ENCODE measurements at regions not wholly inside any gene's neighbourhood (a gene's known extent, or its start where the extent isn't known, plus 50 kb on each side); places are given as distances from the start of the nearest gene placed in this dataset.

DNA sequence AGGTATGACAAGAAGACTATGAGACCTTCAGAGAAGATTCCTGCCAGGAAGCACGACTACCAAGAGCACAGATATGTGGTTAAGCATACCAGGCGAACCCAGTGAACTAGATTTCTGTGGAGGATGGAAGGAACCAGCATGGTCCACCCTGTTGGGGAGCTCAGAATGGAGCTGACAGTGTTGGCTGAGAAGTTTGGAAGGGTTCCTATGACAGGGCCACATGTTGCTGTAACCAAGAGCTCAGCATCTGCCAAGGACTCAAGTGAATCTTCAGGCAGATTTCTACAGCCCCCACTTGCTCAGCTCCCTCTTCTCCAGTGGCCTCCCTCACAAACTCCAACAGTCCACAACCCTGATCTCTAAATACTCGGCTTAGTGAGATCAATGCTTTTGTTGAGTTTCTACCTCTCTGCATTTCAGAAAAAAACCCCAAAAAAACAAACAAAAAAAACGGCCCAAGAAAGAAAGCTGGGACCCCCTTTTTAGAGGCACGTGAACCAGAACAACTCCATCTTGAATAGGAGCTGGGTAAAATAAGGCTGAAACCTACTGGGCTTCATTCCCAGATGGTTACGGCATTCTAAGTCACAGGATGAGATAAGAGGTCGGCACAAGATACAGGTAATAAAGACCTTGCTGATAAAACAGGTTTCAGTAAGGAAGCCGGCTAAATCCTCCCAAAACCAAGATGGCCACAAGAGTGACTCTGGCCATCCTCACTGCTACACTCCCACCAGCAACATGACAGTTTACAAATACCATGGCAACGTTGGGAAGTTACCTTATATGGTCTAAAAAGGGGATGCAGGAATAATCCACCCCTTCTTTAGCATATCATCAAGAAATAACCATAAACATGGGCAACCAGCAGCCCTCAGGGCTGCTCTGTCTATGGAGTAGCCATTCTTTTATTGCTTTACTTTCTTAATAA, 691.1 kb downstream of the UQCRFS1 start:
- DNase-seq, result no peak

DNA sequence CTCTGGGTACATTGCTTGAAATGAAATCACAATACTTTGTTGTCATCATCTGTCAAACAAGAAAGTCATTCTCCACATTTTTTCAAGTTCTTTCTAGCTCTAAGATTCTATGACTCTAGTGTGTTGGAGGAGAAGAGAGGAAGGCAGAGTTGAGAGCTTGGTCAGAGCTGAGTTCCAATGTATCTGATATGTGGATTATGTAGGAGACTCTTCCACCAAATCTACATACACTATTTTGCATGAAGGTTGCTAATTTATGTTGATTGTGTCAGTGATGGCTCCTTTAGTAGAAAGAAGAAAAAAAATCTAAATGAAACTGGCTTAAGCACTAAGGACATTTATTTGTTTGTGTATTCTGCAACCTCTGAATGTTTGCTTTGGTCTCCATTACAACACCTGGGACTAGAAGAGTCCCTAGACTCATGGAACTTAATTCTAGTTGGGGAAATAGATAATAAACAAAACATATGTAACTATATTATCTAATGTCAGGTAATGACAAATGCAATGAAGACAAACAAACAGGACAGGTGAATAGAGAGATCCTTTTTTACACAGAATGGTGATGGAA, 691.9 kb downstream of the UQCRFS1 start:
- DNase-seq, result no peak

DNA sequence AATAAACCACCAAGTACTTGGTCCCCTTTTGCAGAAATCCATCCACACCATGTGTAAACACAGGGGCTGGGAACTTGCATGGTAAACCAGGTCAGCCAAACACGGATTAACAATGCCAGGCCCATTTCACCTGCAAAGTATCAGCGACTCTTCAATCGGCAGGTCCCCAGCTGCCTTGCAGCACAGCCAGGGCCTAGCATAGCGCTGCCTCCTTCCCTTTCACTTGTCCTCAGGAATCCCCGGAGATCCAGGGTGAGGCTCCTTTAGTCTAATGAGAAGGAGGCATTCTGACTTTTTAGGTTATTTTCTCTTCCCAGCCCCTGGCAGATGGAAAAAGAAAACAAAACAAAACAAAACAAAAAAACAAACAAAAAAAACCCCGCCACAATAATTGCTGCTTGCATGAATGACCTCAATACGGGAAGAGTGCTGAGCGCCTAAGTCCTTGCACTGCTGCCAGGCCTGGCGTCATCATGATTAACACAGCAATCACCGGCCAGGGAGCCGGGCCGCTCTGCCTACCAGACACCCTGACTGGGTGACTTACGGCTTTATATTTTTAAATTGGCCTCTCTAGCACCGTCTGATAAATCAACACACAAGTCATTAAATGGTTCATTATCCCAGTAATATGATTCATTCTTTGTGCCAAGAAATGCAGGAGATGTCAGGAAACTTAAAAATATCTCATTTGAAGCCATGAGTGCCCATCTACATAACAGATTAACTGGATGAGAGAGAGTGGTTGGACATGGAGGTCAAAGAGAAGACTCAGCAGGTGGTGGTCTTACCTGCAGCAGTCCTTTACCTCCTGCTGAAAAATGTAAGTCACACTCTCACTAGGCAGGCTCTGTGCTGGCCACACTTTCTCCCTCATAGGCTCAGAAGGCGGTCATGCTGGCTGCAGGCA, 692.7 kb downstream of the UQCRFS1 start:
- DNase-seq, result no peak

DNA sequence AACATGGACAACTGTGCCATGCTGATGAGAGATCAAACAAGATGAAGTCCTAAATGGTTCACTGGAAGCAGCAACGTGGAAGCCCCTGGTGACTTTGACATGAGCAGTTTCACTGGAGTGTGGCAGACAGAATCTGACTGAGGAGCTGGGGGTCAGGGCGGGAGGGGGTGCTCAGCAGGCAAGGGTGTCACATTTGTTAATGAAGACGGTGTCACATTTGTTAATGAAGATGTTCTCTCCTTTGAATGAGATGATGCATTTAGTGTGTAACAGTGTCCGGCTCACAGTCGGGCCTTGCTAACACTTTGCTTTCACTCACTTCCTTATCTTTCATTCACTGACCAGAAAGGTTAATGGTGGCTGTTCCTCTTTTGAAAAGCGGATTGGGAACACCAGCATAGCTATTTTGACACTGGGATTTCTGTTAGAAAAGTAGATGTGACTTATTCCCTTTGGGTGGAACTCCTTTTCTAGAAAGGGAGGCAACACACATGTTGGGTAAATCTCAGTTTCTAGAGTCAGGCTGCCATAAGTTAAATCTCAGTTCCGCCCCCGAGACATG, 693.7 kb downstream of the UQCRFS1 start:
- DNase-seq, result no peak

DNA sequence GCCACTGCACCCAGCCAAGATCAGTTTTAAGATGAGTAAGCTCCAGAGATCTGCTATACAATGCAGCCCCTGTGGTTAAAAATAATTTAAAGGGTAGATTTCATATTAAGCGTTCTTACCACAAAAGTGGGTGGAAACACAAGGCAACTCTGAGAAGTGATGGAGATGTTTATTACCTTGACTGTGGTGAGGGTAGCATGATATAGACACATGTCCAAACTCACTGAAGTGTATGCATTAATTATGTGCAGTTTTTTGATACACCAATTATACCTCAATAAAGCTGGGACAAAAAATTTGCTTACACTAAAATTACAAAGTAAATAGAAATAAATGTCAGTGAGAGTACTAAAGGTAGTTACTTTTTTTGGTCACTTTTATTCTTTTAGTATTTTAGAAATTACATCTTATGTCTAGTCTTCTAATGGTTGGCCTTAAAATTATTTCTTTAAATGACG, 696.5 kb downstream of the UQCRFS1 start:
- DNase-seq, result no peak

DNA sequence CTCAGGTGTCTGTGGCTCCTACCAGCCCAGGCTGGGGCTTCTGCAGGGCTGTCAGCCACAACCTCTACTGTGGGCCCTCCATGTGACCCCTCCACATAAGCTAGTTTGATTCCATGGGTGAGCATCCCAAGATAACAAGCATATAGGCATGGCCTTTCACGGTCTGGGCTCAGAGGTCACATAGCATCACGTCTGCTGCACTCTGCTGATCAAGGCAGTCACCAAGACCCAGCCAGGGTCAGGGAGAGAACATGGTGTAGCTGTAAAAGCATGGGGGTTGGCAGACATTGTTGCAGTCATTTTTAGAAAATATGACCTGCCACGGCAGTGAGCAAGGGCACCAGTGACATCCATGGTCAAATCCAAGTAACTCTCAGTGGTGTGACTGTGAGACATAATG, 698.8 kb downstream of the UQCRFS1 start:
- DNase-seq, result no peak

DNA sequence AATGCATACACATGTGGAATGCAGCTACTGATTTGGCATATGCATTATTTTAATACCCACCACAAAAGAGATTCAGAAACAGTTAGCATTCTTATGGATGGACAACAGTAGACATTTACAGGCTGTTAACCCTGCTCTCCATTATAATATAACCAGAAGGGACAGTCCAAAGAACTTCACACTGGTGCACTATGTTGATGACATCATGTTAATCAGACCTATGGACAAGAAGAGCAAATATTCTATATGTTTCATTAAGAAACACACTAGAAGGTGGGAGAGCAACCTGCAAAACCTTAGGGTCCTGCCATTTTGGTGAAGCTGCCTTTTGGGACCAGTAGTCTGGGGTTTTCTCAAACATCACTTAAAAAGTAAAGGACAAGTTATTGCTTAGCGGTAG, 701.3 kb downstream of the UQCRFS1 start:
- DNase-seq, result no peak

DNA sequence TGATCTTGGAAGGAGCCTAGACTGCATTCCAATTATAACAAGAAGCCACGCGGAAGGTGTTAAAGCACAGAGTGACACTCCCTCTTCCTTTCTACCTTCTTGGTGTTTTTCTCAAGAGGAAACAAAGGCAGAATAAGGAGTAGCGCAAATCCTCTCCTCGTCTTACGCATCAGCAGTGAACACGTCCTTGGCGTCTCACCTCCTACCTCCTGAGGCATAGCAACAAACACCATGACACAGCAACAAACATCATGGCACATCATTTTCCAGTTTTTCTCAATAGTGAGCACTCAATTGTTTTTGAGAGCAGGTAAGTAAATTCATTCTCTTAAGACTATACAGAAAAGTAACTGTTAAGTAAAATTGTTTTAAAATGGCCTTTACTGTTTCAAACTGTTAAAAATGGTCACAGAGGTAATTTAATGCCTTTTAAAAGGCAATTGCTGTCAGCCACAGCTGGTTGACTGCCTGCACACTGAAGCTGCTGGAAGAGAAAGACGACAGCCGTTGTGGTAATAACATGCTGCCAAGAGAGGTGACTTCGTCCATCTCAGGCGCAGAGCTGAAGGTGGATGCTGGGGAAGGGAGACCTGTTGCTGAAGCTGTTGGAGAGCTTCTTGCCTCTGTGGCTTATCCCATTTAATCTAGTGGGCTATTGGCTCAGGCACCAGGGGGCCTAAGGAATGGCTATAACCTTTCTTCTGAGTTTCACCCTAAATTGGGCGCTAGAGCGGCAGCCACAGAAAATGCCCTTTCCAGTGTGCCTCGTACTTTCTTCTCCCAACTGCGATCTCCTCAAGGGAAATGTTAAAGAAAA, 703.7 kb downstream of the UQCRFS1 start:
- DNase-seq, result no peak

DNA sequence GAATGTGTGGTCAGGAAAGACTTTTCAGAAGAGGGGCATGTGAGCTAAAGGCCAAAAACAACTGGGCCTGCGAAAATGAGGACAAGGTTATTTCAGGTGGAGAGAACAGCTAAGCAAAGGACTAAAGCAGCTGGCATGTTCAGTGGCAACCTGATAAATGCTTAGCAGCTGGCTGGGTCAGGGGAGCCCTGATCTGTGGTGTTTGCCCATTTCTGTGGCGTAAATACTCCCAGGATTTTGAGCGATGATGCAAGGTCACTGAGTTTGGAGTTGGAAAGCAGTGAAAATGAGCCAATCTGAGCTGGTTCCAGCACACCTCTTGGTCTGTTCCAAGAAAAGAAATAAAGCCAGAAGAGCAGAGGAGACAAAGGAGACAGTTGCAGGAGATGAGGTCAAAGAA, 704.3 kb downstream of the UQCRFS1 start:
- no peak for DNase-seq

DNA sequence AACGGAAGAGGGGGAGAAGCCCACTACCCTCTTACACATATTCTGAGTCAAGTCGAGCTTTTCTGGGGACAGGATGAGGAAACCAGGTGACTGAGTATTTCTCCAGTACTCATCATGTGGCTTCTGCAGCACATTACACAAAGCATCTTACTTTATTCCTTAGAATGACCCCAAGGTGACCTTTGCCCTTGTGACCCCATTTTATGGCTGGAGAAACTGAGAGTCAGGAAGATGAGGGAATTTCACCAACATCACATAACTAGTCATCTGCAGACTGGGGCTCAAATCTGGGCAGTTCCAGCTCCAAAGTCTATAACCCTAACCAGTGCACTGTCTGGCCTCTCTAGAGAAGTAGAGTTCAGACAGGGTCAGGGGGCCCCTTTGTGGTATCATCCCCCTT, 707.0 kb downstream of the UQCRFS1 start:
- no peak for DNase-seq

DNA sequence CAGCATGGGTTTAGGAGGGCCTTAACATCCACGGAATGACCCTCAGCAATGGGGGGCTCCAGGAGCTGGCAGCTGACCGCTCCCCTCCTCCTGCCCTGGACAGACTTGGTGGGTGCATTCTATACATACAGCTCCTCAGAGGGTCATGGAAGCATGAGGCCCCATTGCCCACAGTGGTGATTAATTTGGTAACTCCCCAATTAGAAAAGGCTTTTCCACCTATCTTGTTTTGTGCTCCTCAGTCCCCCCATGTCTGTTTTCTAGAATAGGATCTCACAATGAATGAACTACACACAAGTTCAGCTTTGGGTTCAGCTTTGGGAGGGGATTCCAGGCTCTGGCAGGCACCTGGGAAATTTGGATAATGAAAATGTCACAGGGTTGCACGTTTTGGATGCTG, 707.8 kb downstream of the UQCRFS1 start:
- DNase-seq, result no peak

DNA sequence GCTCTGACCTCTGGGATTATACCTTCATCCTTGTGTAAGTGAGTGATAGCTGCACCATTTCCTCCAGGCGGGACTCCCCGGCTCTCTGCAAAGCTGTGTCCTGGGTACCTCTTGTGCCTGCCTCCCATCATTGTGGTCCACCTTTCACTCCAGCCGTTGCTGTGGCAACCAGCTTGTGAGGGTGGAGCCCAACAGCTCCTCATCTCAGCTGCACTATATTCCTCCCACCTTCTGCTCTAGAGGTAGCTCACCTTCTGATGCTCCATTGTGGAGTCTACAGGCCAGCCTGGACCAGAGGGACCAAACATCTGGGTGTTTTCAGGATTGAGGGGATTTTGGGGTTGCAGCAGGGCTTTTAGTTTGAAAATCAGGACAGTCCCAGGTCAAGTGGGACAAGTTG, 708.2 kb downstream of the UQCRFS1 start:
- DNase-seq, result no peak

DNA sequence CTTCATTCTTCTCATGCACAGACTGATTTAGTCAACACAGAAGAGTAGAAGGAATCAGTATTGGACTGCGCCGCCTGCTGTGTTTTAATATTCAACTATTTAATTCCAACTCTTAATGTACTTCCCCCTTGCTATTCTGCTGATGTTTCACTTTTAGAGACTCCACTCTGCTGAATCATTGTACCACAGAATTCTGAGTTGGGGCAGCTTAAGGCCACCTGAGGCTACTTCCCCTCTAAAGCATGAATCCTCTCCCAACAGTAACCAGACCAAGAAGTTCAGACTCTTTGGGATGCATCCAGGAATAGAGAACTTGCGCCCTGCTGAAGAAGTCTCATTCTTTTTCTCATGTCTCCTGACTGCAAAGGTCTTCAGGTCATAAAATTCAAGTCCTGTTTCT, 708.8 kb downstream of the UQCRFS1 start:
- DNase-seq, result no peak

DNA sequence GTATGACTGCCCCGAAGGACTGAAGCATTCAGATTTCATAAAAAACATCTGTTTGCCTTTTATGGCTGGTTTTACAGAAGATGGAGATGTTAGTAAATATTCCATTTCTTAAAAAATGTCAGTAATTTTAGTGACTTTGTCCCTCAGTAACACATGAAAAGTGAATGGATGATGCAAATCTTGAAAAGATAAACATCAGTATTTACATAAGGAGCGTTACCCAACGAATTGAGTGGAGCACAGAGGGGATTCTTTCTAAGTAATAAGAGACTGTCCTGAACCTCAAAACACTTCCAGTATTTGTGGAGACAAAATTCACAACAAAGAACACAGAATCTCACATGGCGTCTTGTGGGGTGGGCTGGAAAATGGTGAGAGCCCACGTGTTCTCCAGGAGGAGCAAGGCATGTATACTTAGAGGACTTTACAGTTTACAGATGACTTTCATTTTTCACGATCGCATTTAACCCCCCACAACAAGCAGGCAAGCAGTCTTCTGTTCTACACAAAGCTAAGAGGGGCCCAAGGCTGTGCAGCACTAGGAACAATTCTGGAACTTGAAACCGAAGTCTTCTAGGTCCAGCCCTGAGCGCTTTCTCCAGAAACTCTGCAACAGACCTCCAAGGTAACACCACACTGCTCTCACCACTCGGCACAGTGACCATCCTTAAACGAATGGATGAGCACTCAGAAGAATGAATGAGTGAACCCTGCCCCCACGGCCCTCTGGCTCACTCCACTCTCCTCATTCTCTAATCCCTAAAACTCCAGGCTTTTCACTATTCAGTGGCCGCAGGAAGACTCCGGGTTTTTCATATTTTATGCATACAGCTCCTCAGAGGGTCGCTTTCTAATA, 709.8 kb downstream of the UQCRFS1 start:
- no peak for DNase-seq

DNA sequence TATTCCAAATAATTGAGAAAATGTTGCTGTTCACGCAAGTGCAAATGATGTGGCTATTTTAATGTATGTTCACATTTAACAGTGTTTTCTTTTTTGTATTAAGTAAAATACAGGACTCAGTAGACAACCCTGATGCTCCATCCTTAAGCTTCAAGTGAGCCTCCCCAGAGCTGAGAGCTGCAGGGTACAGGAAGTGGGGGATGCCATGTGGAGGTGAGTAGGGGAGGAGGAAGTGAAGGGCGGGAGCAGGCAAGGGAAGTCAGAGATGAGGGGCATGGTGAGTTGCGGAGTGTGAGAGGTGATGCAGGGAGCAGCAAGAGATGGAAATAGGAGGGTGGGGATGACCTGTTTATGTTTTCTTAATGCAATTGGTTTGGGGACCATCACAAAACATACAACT, 711.0 kb downstream of the UQCRFS1 start:
- DNase-seq, result no peak

DNA sequence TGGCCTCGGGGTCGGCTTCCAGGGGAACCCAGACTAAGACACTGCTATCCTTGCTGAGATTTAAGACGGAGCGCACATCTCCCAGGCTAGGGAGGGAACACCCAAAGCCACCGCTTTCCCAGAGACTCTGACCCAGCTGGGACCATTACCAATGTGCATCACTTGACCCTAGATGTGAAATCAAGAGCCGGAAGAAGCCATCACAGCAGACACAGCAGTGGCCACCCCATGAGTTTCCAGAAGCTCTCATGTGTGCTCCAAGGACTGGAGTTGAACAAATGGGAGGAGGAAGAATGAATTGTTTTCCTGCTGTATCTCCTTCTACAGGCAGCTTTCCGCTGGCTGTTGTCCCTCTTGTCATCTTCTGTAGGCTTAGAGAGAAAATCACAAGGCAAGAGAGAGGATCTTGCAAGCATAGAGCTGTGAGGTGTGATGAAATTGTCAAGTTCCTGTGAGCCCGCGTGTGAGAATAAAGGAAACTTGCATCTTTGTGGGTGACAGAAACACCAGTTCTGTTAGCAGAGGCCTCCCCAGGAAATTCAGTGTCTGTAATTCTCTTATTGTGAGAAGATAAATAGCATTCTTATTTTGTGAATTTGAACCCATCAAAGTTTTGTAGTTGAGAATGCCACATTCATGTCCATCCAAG, 711.8 kb downstream of the UQCRFS1 start:
- DNase-seq, result no peak

DNA sequence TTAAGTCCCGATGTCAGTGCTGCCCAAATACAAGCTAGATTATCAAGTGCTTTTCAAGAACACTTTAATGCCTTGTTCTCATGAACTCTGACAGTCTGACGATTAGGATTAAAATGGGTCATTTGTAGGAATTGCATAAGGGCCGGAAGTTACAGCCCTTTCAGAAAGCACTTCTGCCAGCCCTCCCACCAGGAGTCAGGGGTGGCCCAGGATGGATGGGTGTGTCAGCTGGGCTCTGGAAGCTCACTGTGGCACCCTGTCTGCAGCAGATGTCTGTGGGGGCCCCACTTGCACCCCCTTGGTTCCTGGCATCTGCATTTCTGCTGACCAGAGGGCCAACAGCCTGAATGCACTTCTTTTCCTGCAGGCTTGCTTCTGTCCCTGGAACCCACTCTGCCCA, 712.7 kb downstream of the UQCRFS1 start:
- no peak for DNase-seq

DNA sequence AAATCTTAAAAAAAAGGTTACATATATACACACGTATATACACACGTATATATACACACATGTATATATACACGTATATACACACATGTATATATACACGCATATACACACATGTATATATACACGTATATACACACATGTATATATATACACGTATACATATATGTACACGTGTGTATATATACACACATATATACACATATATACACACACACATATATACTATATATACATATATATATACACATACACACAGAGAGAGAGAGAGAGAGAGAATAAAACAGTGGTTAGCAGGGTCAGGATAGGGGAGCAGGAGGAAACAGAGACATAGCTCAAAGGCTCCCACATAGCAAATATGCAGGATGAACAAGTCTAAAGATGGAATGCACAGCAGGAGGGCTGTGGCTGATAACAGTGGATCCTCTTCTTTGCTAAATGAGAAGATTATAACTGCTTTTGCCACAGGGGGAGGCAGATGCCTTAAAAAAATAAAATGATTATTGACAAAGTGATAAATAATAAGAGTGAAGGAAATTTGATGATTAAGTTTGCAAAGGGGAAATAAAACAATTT, 714.5 kb downstream of the UQCRFS1 start:
- DNase-seq, result no peak

DNA sequence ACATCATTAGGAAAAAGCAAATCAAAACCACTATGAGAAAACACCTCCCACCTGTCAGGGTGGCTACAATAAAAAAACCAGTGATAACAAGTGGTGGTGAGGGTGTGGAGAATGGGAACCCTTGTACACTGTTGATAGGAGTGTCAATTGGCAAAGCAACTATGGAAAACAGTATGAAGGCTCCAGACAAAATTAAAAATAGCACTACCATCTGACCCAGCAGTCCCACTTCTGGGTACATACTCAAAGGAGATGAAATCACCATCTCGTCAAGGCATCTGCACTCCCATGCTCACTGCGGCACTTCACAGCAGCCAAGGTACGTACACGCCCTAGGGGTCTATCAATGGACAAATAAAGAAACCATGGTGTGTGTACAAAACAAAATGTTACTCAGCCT, 715.1 kb downstream of the UQCRFS1 start:
- no peak for DNase-seq

DNA sequence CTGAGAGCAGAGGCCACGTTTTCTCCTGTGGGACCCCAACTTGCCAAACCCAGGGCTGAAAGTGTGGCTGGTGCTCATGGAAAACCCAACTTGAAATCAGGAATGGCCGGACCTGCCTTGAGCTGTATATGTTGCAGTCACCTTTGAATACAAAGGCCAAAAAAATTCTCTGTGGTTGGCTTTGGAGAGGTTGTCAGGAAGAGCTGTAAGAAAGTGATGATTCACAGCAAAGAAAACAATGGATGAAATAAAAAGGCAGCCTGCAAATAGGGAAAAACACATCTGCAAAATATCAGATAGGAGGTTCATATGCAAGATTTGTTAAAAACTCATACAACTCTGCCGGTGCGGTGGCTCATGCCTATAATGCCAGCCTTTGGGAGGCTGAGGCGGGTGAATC, 715.8 kb downstream of the UQCRFS1 start:
- DNase-seq, result no peak
